Gastroesophageal sphincter (tissue), 3 donors: ENCODE measurements at regions not wholly inside any gene's neighbourhood (a gene's known extent, or its start where the extent isn't known, plus 50 kb on each side); places are given as distances from the start of the nearest gene placed in this dataset.

Experiments used
- CTCF ChIP-seq, 4 experiments: fragments of 200-600 bp in 2 of 4; fragments of 450-650 bp in 2 of 4; sonication (generic) in 1 of 4; IDR thresholded peaks; one replicate each; pipeline ENCODE4 v1.5.1; 2017 to 2019; ENCODE audit warnings: antibody characterized with exemption in 4 of 4, mild to moderate bottlenecking in 2 of 4, moderate library complexity in 2 of 4
- POLR2AphosphoS5 ChIP-seq: sonication (generic); formaldehyde crosslinking; IDR thresholded peaks from one replicate; pipeline ENCODE4 v1.6.1; 2017; ENCODE audit warnings: antibody characterized with exemption

- TF ChIP-seq CTCF (IDR thresholded peaks at IDR 0.05) (no peak), POLR2AphosphoS5 (no peak)
Measured at GRCh38 chr9:20252778-20253177, 369.5 kb downstream of the MLLT3 start.
